T47D (cell line): ENCODE measurements at regions not wholly inside any gene's neighbourhood (a gene's known extent, or its start where the extent isn't known, plus 50 kb on each side); places are given as distances from the start of the nearest gene placed in this dataset.

ENCODE experiments used
- DNase-seq, 2 experiments: peaks; one replicate each; pipeline versions ENCODE4 v3.0.0 to v3.0.0-alpha.2; 2011 to 2012; ENCODE audit warnings: low read depth in 1 of 2, low spot score in 1 of 2
- JUND ChIP-seq: IDR thresholded peaks from 2 replicates; pipeline ENCODE4 v1.6.1; 2012; ENCODE audit warnings: low read depth
- in situ Hi-C: cut with HindIII; loops from 2 replicates; pipeline ENCODE4 v1.10.0; 2016; ENCODE audit warnings: low sequenced_read_pairs, low pct_unique_long_range_greater_than_20kb

- no peak for TF ChIP-seq JUND
- DNase-seq: no peak
- in situ Hi-C loops: no loop called here
These were observed 89.5 kb upstream of the C1orf21 start for GRCh38 chr1:184297244-184297750.

- no peak for DNase-seq
- TF ChIP-seq JUND: no peak
- in situ Hi-C loops: no loop called here
These were observed 88.1 kb upstream of the C1orf21 start for GRCh38 chr1:184298440-184299405.

- no peak for DNase-seq
- no peak for TF ChIP-seq JUND
- in situ Hi-C loops: no loop called here
These were observed 87.4 kb upstream of the C1orf21 start for GRCh38 chr1:184299406-184299790.

- DNase-seq: no peak
- no peak for TF ChIP-seq JUND
- in situ Hi-C loops: no loop called here
These were observed 87.0 kb upstream of the C1orf21 start for GRCh38 chr1:184299796-184300195.

- in situ Hi-C loops: no loop called here
- no peak for DNase-seq
- no peak for TF ChIP-seq JUND
These were observed 86.4 kb upstream of the C1orf21 start for GRCh38 chr1:184300446-184300845.

GRCh38 chr1:184301227-184301626, 85.6 kb upstream of the C1orf21 start:
- no peak for DNase-seq
- TF ChIP-seq JUND: no peak
- in situ Hi-C loops: no loop called here

GRCh38 chr1:184302346-184302745, 84.5 kb upstream of the C1orf21 start:
- in situ Hi-C loops: no loop called here
- DNase-seq: no peak

GRCh38 chr1:184310157-184310819, 76.5 kb upstream of the C1orf21 start:
- peak in 1 of 2 experiments; percentile 27 for DNase-seq
- TF ChIP-seq JUND: no peak
- in situ Hi-C loops: no loop called here

More at GRCh38 chr1:184302346-184302745, 84.5 kb upstream of the C1orf21 start:
- TF ChIP-seq JUND: no peak

GRCh38 chr1:184311580-184311979, 75.2 kb upstream of the C1orf21 start:
- TF ChIP-seq JUND: no peak
- in situ Hi-C loops: no loop called here
- no peak for DNase-seq

- no peak for DNase-seq
- no peak for TF ChIP-seq JUND
- in situ Hi-C loops: no loop called here
These were observed 71.6 kb upstream of the C1orf21 start for GRCh38 chr1:184315254-184315653.

GRCh38 chr1:184319879-184320278, 67.0 kb upstream of the C1orf21 start:
- DNase-seq: no peak
- no peak for TF ChIP-seq JUND
- in situ Hi-C loops: no loop called here

GRCh38 chr1:184322253-184322652, 64.6 kb upstream of the C1orf21 start:
- no peak for DNase-seq
- TF ChIP-seq JUND: no peak
- in situ Hi-C loops: no loop called here

GRCh38 chr1:184324972-184325371, 61.9 kb upstream of the C1orf21 start:
- no peak for DNase-seq
- in situ Hi-C loops: no loop called here
- TF ChIP-seq JUND: no peak
